ENCODE measurements at regions not wholly inside any gene's neighbourhood (a gene's known extent, or its start where the extent isn't known, plus 50 kb on each side); places are given as distances from the start of the nearest gene placed in this dataset.

DNA sequence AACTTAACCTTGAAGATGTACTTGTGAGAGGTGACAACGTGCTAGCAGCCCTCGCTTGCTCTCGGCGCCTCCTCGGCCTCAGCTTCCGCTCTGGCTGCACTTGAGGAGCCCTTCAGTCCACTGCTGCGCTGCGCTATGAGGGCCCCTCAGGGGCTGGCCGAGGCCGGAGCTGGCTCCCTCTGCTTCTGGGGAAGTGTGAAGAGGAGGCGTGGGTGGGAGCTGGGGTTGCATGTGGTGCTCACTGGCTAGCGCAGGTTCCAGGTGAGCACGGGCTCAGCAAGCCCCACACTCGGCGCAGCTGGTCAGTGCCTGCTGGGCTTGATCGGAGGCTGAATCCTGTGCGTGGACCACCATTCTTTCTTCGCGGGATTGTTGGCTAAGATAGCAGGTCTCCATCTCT is 166.1 kb downstream of the MRPS30 start:
- Histone ChIP-seq H3K27ac (no peak overlapping the region), H3K27me3 (no peaks in the 10 kb centered on the region), H3K9me3 (no peaks in the 10 kb centered on the region), H3K4me3 (no peak overlapping the region), H3K36me3 (no peaks in the 10 kb centered on the region), H3K4me1 (no peaks in the 10 kb centered on the region)
- TF ChIP-seq POLR2A (IDR thresholded peaks at IDR 0.05), result no peak
- TF ChIP-seq POLR2AphosphoS5 (IDR thresholded peaks at IDR 0.05; ENCODE audit: insufficient read depth in 1 of 2, low read depth in 1 of 2), result no peak
- TF ChIP-seq, protein P1, sequence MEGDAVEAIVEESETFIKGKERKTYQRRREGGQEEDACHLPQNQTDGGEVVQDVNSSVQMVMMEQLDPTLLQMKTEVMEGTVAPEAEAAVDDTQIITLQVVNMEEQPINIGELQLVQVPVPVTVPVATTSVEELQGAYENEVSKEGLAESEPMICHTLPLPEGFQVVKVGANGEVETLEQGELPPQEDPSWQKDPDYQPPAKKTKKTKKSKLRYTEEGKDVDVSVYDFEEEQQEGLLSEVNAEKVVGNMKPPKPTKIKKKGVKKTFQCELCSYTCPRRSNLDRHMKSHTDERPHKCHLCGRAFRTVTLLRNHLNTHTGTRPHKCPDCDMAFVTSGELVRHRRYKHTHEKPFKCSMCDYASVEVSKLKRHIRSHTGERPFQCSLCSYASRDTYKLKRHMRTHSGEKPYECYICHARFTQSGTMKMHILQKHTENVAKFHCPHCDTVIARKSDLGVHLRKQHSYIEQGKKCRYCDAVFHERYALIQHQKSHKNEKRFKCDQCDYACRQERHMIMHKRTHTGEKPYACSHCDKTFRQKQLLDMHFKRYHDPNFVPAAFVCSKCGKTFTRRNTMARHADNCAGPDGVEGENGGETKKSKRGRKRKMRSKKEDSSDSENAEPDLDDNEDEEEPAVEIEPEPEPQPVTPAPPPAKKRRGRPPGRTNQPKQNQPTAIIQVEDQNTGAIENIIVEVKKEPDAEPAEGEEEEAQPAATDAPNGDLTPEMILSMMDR (IDR thresholded peaks at IDR 0.05), result no peak
- DNase-seq (ENCODE audit: extremely low spot score in 2 of 2), result no peak
- intact Hi-C loops (cut with DNase I), result no loop called here

DNA sequence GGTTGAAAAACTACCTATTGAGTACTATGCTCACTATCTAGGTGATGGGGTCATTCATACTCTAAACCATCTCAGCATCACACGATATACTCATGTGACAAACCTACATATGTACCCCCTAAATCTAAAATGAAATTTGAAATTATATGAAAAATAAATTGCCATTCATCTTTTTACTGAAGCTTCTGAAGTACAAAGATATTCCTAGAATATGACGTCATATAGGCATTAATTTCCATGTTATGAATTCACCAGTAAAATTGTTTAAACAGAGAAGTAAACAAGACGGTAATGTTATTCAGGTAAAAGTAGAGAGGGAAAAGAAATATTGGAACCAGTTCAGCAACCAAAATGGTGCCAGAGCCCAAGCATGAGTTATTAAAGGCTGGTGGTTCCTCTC is 173.0 kb downstream of the MRPS30 start:
- H3K27ac ChIP-seq, result no peak overlapping the region
- no peak for DNase-seq (ENCODE audit: extremely low spot score in 2 of 2)
- H3K4me3 ChIP-seq, result no peak overlapping the region
- no peaks in the 10 kb centered on the region for H3K27me3 ChIP-seq
- intact Hi-C loops (cut with DNase I), result no loop called here
- H3K36me3 ChIP-seq, result no peaks in the 10 kb centered on the region
- no peaks in the 10 kb centered on the region for H3K4me1 ChIP-seq
- H3K9me3 ChIP-seq, result no peaks in the 10 kb centered on the region
- TF ChIP-seq, protein P1 (IDR thresholded peaks at IDR 0.05), result no peak
- no peak for TF ChIP-seq POLR2AphosphoS5 (IDR thresholded peaks at IDR 0.05; ENCODE audit: insufficient read depth in 1 of 2, low read depth in 1 of 2)
- TF ChIP-seq POLR2A (IDR thresholded peaks at IDR 0.05), result no peak

DNA sequence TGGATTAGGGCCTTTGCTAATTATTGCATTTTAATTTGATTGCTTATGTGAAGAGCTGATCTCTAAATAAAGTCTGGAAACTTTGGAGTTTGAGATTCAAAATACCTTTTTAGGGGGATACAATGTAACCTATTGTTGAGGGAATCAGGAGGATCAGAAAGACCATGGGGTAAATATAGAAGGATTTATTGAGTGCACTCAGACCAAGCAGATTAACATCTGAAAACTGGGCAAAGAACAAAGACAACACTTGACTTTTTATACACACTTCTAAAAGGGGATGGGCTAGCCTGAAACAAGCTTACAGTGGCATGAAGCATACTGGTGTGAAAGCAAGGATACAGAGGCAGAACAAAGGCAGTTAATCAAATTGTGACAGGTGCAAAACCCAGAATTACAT is 174.3 kb downstream of the MRPS30 start:
- no peaks in the 10 kb centered on the region for H3K9me3 ChIP-seq
- no peak for TF ChIP-seq POLR2AphosphoS5 (IDR thresholded peaks at IDR 0.05; ENCODE audit: insufficient read depth in 1 of 2, low read depth in 1 of 2)
- TF ChIP-seq, protein P1 (IDR thresholded peaks at IDR 0.05), result no peak
- intact Hi-C loops (cut with DNase I), result no loop called here

DNA sequence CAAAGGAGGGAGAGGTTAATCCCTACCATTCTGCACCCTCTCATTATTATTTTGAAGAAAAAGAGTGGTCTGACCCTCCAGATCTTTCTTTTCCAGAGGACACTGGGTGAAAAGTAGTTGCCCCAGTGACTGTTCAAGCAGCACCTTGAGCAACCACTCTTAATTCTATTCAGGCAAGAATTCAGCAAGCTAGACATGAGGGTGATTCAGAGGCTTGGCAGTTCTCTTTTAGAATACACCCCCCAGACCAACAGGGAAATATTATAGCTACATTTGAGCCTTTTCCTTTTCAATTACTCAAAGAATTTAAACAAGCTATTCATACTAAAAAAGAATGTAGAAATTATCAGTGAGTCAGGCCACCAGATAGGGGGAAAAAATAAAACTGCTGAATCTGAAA is 178.3 kb downstream of the MRPS30 start:
- H3K36me3 ChIP-seq, result no peaks in the 10 kb centered on the region
- H3K9me3 ChIP-seq, result no peaks in the 10 kb centered on the region
- intact Hi-C loops (cut with DNase I), result no loop called here
- TF ChIP-seq, protein P1 (IDR thresholded peaks at IDR 0.05), result no peak
- TF ChIP-seq POLR2AphosphoS5 (IDR thresholded peaks at IDR 0.05; ENCODE audit: insufficient read depth in 1 of 2, low read depth in 1 of 2), result no peak
- no peak for TF ChIP-seq POLR2A (IDR thresholded peaks at IDR 0.05)
- no peak overlapping the region for H3K4me3 ChIP-seq
- no peak for DNase-seq (ENCODE audit: extremely low spot score in 2 of 2)
- H3K4me1 ChIP-seq, result no peaks in the 10 kb centered on the region
- no peak overlapping the region for H3K27ac ChIP-seq
- H3K27me3 ChIP-seq, result no peaks in the 10 kb centered on the region

More for the DNA sequence above, 174.3 kb downstream of the MRPS30 start:
- no peaks in the 10 kb centered on the region for H3K27me3 ChIP-seq
- no peaks in the 10 kb centered on the region for H3K4me1 ChIP-seq
- DNase-seq (ENCODE audit: extremely low spot score in 2 of 2), result no peak
- H3K36me3 ChIP-seq, result no peaks in the 10 kb centered on the region
- no peak overlapping the region for H3K27ac ChIP-seq
- H3K4me3 ChIP-seq, result no peak overlapping the region

DNA sequence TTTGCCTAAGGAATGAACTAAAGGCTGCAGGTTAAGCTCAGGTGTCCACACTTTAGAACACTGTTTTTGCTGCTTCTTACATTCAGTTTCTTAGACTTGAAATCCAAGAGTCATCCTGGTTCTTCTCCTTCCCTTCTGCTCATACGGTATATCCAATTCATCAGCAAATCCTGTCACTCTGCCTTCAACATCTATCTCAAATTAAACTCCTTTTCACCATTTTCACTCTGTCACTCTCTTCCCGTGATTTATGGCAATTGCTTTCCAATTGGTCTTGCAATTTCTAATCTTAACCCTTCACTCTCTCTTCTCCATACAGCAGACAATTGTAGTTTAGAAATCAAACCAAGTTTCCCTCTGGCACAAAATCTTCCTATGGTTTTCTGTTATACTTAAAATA is 182.9 kb downstream of the MRPS30 start:
- DNase-seq (ENCODE audit: extremely low spot score in 2 of 2), result no peak
- TF ChIP-seq POLR2A (IDR thresholded peaks at IDR 0.05), result no peak
- TF ChIP-seq POLR2AphosphoS5 (IDR thresholded peaks at IDR 0.05; ENCODE audit: insufficient read depth in 1 of 2, low read depth in 1 of 2), result no peak
- TF ChIP-seq, protein P1 (IDR thresholded peaks at IDR 0.05), result no peak
- H3K4me3 ChIP-seq, result no peak overlapping the region
- H3K27me3 ChIP-seq, result no peaks in the 10 kb centered on the region
- H3K27ac ChIP-seq, result no peak overlapping the region
- no peaks in the 10 kb centered on the region for H3K9me3 ChIP-seq
- intact Hi-C loops (cut with DNase I), result no loop called here
- H3K4me1 ChIP-seq, result no peaks in the 10 kb centered on the region
- no peaks in the 10 kb centered on the region for H3K36me3 ChIP-seq

Measured in vagina (tissue), 2 donors.